GM23338 (cell line): ENCODE measurements at regions not wholly inside any gene's neighbourhood (a gene's known extent, or its start where the extent isn't known, plus 50 kb on each side); places are given as distances from the start of the nearest gene placed in this dataset.
"Not testable (repeated sequence)": the region's sequence is repeated elsewhere in the genome, so short reads cannot be mapped to it uniquely, and the experiment has no call there.

Source experiments
- CREB1 ChIP-seq: fragments of 250-450 bp; sonication (Bioruptor Pico); IDR thresholded peaks from 2 replicates; pipeline ENCODE4 v1.5.0; 2020; ENCODE audit warnings: low read depth, mild to moderate bottlenecking, moderate library complexity
- ETS1 ChIP-seq: IDR thresholded peaks from 2 replicates; pipeline ENCODE4 v1.6.1; 2016; ENCODE audit warnings: antibody characterized with exemption
- EZH2 ChIP-seq: fragments of 200-600 bp; sonication (generic); IDR thresholded peaks from one replicate; pipeline ENCODE4 v1.8.0; 2017; ENCODE audit warnings: antibody characterized with exemption, mild to moderate bottlenecking, low read depth; ENCODE audit not compliant: unreplicated experiment
- EZH2phosphoT487 ChIP-seq: fragments of 200-600 bp; sonication (generic); IDR thresholded peaks from one replicate; pipeline ENCODE4 v1.8.1; 2018; ENCODE audit warnings: antibody characterized with exemption; ENCODE audit not compliant: unreplicated experiment
- JUNB ChIP-seq: IDR thresholded peaks from one replicate; pipeline ENCODE4 v1.6.1; 2016; ENCODE audit warnings: antibody characterized with exemption; ENCODE audit not compliant: unreplicated experiment
- NANOG ChIP-seq: IDR thresholded peaks from 2 replicates; pipeline ENCODE4 v1.6.1; 2016; ENCODE audit warnings: antibody characterized with exemption, borderline replicate concordance
- POLR2AphosphoS5 ChIP-seq: IDR thresholded peaks from 2 replicates; pipeline ENCODE4 v1.6.1; 2016; ENCODE audit warnings: antibody characterized with exemption, low read depth
- REST ChIP-seq: IDR thresholded peaks from one replicate; pipeline ENCODE4 v1.6.1; 2018; ENCODE audit warnings: antibody characterized with exemption; ENCODE audit not compliant: unreplicated experiment
- STAT1 ChIP-seq: IDR thresholded peaks from one replicate; pipeline ENCODE4 v1.6.1; 2016; ENCODE audit warnings: antibody characterized with exemption; ENCODE audit not compliant: unreplicated experiment
- ZNF114 ChIP-seq: fragments of 250-450 bp; sonication (Bioruptor Pico); IDR thresholded peaks from 2 replicates; pipeline ENCODE4 v1.5.0; 2020; ENCODE audit warnings: mild to moderate bottlenecking, moderate library complexity
- ZNF331 ChIP-seq: fragments of 250-450 bp; sonication (Bioruptor Pico); IDR thresholded peaks from 2 replicates; pipeline ENCODE4 v1.5.0; 2020; ENCODE audit warnings: low read depth, mild to moderate bottlenecking, moderate library complexity
- TF ChIP-seq, protein P1 (sequence below), 2 experiments: fragments of 200-600 bp in 1 of 2; sonication (generic) in 1 of 2; conservative IDR thresholded peaks; 2 replicates each; pipeline versions ENCODE4 v1.5.1 to v1.6.1; 2016 to 2017; ENCODE audit warnings: antibody characterized with exemption in 2 of 2, low read depth in 2 of 2, mild to moderate bottlenecking in 2 of 2, moderate library complexity in 1 of 2
- TF ChIP-seq, protein P2 (sequence below): fragments of 250-450 bp; sonication (Bioruptor Pico); IDR thresholded peaks from 2 replicates; pipeline ENCODE4 v1.5.0; 2020; ENCODE audit warnings: mild to moderate bottlenecking, moderate library complexity

DNA sequence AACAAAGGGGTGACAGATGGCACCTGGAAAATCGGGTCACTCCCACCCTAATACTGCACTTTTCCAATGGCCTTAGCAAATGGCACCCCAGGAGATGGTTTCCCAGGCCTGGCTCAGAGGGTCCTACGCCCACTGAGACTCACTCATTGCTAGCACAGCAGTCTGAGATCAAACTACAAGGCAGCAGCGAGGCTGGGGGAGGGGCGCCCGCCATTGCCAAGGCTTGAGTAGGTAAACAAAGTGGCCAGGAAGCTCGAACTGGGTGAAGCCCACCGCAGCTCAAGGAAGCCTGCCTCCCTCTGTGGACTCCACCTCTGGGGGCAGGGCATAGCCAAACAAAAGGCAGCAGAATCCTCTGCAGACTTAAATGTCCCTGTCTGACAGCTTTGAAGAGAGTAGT lies 467.2 kb downstream of the EPHA7 start:
- TF ChIP-seq, protein P1, sequence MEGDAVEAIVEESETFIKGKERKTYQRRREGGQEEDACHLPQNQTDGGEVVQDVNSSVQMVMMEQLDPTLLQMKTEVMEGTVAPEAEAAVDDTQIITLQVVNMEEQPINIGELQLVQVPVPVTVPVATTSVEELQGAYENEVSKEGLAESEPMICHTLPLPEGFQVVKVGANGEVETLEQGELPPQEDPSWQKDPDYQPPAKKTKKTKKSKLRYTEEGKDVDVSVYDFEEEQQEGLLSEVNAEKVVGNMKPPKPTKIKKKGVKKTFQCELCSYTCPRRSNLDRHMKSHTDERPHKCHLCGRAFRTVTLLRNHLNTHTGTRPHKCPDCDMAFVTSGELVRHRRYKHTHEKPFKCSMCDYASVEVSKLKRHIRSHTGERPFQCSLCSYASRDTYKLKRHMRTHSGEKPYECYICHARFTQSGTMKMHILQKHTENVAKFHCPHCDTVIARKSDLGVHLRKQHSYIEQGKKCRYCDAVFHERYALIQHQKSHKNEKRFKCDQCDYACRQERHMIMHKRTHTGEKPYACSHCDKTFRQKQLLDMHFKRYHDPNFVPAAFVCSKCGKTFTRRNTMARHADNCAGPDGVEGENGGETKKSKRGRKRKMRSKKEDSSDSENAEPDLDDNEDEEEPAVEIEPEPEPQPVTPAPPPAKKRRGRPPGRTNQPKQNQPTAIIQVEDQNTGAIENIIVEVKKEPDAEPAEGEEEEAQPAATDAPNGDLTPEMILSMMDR (conservative IDR thresholded peaks at IDR 0.05; ENCODE audit: low read depth in 2 of 2) = not testable (repeated sequence)
- TF ChIP-seq EZH2; JUNB; POLR2AphosphoS5; REST; CREB1 (CRISPR knock-in tag); ZNF331; STAT1; ZNF114 (CRISPR knock-in tag); EZH2phosphoT487; ETS1; NANOG: not testable (repeated sequence)
- TF ChIP-seq, protein P2, sequence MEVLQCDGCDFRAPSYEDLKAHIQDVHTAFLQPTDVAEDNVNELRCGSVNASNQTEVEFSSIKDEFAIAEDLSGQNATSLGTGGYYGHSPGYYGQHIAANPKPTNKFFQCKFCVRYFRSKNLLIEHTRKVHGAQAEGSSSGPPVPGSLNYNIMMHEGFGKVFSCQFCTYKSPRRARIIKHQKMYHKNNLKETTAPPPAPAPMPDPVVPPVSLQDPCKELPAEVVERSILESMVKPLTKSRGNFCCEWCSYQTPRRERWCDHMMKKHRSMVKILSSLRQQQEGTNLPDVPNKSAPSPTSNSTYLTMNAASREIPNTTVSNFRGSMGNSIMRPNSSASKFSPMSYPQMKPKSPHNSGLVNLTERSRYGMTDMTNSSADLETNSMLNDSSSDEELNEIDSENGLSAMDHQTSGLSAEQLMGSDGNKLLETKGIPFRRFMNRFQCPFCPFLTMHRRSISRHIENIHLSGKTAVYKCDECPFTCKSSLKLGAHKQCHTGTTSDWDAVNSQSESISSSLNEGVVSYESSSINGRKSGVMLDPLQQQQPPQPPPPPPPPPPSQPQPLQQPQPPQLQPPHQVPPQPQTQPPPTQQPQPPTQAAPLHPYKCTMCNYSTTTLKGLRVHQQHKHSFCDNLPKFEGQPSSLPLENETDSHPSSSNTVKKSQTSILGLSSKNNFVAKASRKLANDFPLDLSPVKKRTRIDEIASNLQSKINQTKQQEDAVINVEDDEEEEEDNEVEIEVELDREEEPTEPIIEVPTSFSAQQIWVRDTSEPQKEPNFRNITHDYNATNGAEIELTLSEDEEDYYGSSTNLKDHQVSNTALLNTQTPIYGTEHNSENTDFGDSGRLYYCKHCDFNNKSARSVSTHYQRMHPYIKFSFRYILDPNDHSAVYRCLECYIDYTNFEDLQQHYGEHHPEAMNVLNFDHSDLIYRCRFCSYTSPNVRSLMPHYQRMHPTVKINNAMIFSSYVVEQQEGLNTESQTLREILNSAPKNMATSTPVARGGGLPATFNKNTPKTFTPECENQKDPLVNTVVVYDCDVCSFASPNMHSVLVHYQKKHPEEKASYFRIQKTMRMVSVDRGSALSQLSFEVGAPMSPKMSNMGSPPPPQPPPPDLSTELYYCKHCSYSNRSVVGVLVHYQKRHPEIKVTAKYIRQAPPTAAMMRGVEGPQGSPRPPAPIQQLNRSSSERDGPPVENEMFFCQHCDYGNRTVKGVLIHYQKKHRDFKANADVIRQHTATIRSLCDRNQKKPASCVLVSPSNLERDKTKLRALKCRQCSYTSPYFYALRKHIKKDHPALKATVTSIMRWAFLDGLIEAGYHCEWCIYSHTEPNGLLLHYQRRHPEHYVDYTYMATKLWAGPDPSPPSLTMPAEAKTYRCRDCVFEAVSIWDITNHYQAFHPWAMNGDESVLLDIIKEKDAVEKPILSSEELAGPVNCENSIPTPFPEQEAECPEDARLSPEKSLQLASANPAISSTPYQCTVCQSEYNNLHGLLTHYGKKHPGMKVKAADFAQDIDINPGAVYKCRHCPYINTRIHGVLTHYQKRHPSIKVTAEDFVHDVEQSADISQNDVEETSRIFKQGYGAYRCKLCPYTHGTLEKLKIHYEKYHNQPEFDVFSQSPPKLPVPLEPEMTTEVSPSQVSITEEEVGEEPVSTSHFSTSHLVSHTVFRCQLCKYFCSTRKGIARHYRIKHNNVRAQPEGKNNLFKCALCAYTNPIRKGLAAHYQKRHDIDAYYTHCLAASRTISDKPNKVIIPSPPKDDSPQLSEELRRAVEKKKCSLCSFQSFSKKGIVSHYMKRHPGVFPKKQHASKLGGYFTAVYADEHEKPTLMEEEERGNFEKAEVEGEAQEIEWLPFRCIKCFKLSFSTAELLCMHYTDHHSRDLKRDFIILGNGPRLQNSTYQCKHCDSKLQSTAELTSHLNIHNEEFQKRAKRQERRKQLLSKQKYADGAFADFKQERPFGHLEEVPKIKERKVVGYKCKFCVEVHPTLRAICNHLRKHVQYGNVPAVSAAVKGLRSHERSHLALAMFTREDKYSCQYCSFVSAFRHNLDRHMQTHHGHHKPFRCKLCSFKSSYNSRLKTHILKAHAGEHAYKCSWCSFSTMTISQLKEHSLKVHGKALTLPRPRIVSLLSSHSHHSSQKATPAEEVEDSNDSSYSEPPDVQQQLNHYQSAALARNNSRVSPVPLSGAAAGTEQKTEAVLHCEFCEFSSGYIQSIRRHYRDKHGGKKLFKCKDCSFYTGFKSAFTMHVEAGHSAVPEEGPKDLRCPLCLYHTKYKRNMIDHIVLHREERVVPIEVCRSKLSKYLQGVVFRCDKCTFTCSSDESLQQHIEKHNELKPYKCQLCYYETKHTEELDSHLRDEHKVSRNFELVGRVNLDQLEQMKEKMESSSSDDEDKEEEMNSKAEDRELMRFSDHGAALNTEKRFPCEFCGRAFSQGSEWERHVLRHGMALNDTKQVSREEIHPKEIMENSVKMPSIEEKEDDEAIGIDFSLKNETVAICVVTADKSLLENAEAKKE (CRISPR knock-in tag) = not testable (repeated sequence)
